ENCODE measurements at regions not wholly inside any gene's neighbourhood (a gene's known extent, or its start where the extent isn't known, plus 50 kb on each side); places are given as distances from the start of the nearest gene placed in this dataset.
A peak's percentile ranks its signal among the peaks of the same experiment; 100 is the strongest.

DNA sequence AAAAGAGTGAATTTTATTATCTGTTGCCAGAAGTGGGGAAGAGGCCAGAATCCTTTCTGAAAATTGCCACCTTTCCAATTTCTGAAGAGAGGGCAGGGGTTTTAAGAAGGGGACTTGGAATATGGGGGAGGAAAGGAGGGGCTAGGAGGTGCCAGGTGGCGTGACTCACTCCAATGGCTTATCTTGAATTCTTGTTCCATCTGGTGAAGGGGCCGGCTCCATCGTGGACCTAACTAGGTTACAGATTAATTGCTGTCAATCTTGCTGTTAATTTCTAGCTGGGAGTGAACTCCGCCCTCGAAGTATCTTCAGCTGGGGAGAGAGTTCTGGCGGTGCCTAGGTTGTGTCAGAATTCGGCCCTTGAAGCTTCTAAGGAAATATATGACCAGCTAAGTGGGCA is 138.7 kb downstream of the YTHDC2 start:
- no peak for DNase-seq (ENCODE audit: low read depth in 1 of 2, low spot score in 2 of 2)
- Histone ChIP-seq H3K36me3 (no peaks in the 10 kb centered on the region), H3K9me3 (replicated peaks) (no peaks in the 10 kb centered on the region), H3K27me3 (replicated peaks) (no peaks in the 10 kb centered on the region), H3K27ac (no peak overlapping the region), H3K4me1 (replicated peaks) (no peaks in the 10 kb centered on the region), H3K4me3 (no peak overlapping the region)

- Histone ChIP-seq H3K4me3 (no peak overlapping the region), H3K9me3 (replicated peaks) (no peaks in the 10 kb centered on the region)
Measured at GRCh38 chr5:113654828-113655227, 141.3 kb downstream of the YTHDC2 start.

DNA sequence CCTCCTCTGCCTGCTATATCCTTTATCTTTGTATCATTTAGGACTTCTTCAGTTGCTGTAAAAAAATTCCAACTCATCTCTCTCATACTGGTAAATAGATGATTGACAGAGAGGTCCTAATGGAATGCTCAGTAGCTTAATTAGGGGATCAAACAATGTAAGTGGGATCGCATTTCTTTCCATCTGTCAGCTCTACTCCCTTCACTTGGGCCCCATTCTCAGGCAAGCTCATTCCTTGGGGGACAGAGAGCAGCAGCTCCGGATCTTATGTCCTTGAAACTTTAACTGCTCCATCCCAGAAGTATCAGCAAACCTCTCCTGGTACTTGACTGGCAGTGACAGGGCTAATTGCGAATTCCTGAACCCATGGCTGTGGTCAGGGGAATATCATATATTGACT is 146.7 kb downstream of the YTHDC2 start:
- DNase-seq (ENCODE audit: low read depth in 1 of 2, low spot score in 2 of 2), result no peak
- Histone ChIP-seq H3K4me1 (replicated peaks) (no peaks in the 10 kb centered on the region), H3K36me3 (no peaks in the 10 kb centered on the region), H3K9me3 (replicated peaks) (no peaks in the 10 kb centered on the region), H3K27me3 (replicated peaks) (no peaks in the 10 kb centered on the region), H3K4me3 (no peak overlapping the region), H3K27ac (no peak overlapping the region)

More at GRCh38 chr5:113654828-113655227, 141.3 kb downstream of the YTHDC2 start:
- DNase-seq (ENCODE audit: low read depth in 1 of 2, low spot score in 2 of 2), result no peak
- no peaks in the 10 kb centered on the region for H3K27me3 ChIP-seq (replicated peaks)
- no peaks in the 10 kb centered on the region for H3K4me1 ChIP-seq (replicated peaks)
- H3K27ac ChIP-seq, result no peak overlapping the region
- no peaks in the 10 kb centered on the region for H3K36me3 ChIP-seq

- H3K27me3 ChIP-seq (replicated peaks), result no peaks in the 10 kb centered on the region
Measured at GRCh38 chr5:113660706-113661250, 147.3 kb downstream of the YTHDC2 start.

DNA sequence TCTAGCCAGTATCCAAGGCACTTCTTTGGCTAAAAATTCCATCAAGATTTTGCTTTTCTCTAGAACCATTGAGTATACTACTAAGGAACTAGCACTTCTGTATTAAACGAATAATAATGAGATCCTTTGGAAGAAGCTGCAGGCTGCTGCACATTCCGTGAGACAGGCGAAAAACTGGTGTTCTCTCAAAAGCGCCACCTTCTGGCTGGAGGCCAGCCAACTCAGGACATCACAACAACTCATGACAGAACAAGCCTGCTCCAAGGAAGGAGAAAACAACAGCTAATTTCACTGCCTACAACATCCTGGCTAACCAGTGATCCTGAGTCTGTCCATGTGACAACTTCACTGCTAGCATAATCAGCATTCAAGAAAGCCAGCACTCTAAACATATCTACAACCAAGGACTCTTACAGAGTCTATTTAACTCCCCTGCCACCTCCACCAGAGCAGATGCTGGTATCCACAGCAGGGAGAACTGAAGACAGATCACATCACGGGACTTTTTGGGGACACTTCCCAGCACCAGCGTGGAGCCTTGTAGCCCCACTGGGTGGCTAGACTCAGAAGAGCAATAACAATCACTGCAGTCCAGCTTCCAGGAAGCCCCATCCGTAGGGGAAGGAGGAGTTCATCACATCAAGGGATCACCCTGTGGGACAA is 150.5 kb downstream of the YTHDC2 start:
- Histone ChIP-seq H3K27me3 (replicated peaks) (no peaks in the 10 kb centered on the region), H3K27ac (no peak overlapping the region), H3K4me3 (no peak overlapping the region), H3K4me1 (replicated peaks) (no peaks in the 10 kb centered on the region), H3K9me3 (replicated peaks) (no peaks in the 10 kb centered on the region), H3K36me3 (no peaks in the 10 kb centered on the region)
- peak; percentile 29 to 59 for DNase-seq (ENCODE audit: low read depth in 1 of 2, low spot score in 2 of 2)

More at GRCh38 chr5:113660706-113661250, 147.3 kb downstream of the YTHDC2 start:
- Histone ChIP-seq H3K36me3 (no peaks in the 10 kb centered on the region), H3K27ac (no peak overlapping the region), H3K9me3 (replicated peaks) (no peaks in the 10 kb centered on the region), H3K4me1 (replicated peaks) (no peaks in the 10 kb centered on the region), H3K4me3 (no peak overlapping the region)
- DNase-seq (ENCODE audit: low read depth in 1 of 2, low spot score in 2 of 2), result no peak

DNA sequence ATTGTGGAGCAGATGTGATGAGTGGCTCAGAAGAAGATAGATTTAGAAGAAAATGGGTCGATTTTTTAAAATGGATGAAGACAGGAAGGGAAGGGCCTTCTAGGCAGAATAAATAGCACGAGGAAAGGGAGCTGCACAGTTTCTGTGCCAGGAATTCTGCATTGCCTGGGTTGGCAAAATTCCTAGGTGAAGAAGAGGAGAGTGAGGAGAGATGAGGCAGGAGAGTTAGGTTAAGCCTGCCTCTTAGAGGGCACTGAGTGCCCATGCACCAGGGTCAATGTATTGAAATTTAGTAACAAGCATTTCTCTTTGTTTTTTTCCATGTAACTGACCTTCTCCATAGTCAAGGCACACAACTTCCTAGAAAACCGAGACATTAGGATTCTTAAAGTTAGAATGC is 159.5 kb downstream of the YTHDC2 start:
- Histone ChIP-seq H3K4me3 (no peak overlapping the region), H3K27ac (no peak overlapping the region), H3K36me3 (no peaks in the 10 kb centered on the region), H3K4me1 (replicated peaks) (no peaks in the 10 kb centered on the region), H3K9me3 (replicated peaks) (no peaks in the 10 kb centered on the region; the same call in 1 of the 2 replicates), H3K27me3 (replicated peaks) (no peaks in the 10 kb centered on the region)
- no peak for DNase-seq (ENCODE audit: low read depth in 1 of 2, low spot score in 2 of 2)

- Histone ChIP-seq H3K27me3 (replicated peaks) (no peaks in the 10 kb centered on the region), H3K4me3 (no peak overlapping the region), H3K4me1 (replicated peaks) (no peaks in the 10 kb centered on the region), H3K27ac (no peak overlapping the region), H3K9me3 (replicated peaks) (no peaks in the 10 kb centered on the region; the same call in 1 of the 2 replicates), H3K36me3 (no peaks in the 10 kb centered on the region)
- DNase-seq (ENCODE audit: low read depth in 1 of 2, low spot score in 2 of 2), result no peak
Measured at GRCh38 chr5:113675166-113675565, 161.7 kb downstream of the YTHDC2 start.

DNA sequence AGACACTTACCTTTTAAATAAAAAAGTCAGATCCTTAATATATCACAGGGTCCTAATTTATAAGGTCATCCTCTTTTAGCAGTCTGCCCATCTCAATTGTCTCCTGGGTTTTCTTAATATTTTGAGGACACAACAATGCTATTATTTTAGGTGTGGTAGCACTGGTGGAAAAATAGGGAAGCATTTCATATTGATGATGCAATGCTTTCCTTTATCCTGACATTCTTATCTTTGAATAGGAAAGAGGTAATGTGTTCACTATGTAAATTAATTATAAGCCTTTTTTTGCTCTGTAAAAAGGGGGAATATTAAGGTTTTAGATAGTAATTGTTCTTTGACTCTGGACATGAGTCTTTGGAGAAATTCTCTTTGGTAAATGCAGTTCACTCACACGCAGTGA is 164.7 kb downstream of the YTHDC2 start:
- Histone ChIP-seq H3K4me3 (no peak overlapping the region), H3K4me1 (replicated peaks) (no peaks in the 10 kb centered on the region), H3K36me3 (no peaks in the 10 kb centered on the region), H3K27ac (no peak overlapping the region), H3K27me3 (replicated peaks) (no peaks in the 10 kb centered on the region; the same call in 1 of the 2 replicates), H3K9me3 (replicated peaks) (no peaks in the 10 kb centered on the region; the same call in 1 of the 2 replicates)
- DNase-seq (ENCODE audit: low read depth in 1 of 2, low spot score in 2 of 2), result no peak

DNA sequence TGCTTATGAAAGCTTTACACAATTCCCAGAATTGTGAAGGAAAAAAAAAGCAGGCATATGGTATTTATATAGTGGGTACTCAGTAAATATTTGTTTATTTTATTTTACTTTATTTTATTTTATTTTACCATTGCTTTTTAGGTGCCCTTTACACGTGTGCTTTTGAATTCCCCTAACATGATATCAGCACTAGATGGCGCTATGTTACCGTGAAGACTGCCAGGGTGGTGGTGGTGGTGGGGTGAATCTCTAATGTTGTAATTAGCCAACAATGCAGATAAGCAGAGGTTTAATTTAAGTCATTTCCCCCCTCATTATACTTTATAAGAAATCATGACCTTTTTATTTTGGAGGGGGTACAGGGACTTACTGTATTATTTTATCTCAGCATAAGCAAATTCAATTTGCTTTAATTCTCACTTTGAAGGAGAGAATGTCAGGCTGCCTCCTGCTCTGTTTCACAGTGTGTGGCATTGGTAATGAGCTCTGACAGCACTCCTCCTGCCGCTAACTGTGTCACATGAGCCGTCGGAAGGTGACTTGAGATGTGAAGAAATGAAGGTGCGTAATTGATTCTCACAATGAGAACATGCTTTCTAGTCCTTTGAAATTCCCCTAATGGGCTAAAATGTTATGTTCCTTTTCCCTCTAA is 165.6 kb downstream of the YTHDC2 start:
- Histone ChIP-seq H3K36me3 (no peaks in the 10 kb centered on the region), H3K4me3 (no peak overlapping the region), H3K9me3 (replicated peaks) (no peaks in the 10 kb centered on the region), H3K27me3 (replicated peaks) (no peaks in the 10 kb centered on the region; the same call in 1 of the 2 replicates), H3K27ac (no peak overlapping the region), H3K4me1 (replicated peaks) (no peaks in the 10 kb centered on the region)
- peak in 1 of 2 experiments; percentile 30 for DNase-seq (ENCODE audit: low read depth in 1 of 2, low spot score in 2 of 2)

DNA sequence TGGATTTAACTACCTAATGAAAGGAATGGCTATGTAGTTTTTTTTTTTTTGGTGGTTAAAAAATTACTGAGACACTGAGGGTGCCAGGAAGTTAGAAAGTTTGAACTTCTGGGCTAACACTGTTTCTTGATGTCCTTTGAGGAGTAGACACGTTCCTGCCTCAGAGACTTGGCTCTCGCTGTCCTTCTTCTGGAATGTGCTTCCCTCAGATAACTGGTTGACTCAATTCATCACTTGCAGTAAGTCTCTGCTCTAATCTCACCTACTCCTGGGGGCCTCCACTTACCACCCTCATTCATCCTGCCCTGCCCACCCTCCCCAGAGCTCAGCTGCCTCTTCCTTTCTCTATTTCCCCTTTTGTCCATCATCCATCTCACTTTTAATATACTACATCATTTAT is 167.0 kb downstream of the YTHDC2 start:
- DNase-seq (ENCODE audit: low read depth in 1 of 2, low spot score in 2 of 2), result no peak
- no peaks in the 10 kb centered on the region; the same call in 1 of the 2 replicates for H3K27me3 ChIP-seq (replicated peaks)
- no peak overlapping the region for H3K4me3 ChIP-seq
- H3K4me1 ChIP-seq (replicated peaks), result no peaks in the 10 kb centered on the region
- H3K36me3 ChIP-seq, result no peaks in the 10 kb centered on the region
- H3K27ac ChIP-seq, result no peak overlapping the region
- H3K9me3 ChIP-seq (replicated peaks), result no peaks in the 10 kb centered on the region

DNA sequence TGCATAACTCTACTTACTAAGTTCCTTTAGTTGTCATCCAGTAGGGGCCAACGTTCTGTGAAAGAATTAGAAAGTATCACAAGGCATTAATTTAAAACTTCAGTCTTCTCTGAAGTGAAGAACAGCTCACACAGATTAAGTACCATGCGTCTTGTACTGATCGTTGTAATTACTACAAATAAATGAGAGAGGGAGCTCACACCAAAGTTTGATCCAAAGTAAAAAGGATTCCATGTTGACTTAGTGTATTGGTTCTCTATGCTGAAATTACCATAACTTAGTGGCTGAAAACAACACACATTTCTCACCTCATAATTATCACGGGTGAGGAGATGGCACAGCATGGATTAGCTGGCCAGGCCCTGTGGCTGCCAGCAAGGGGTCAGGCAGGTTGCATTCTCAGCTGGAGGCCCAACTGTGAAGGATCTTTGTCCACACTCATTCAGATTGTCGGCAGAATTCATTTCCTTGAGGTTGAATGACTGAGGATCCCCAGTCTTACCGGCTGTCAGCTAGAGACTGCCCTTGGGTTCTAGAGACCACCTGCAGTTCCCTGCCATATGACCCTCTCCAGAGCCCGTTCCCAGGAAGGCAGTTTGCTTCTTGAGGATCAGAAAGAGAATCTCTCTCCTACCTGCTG is 169.1 kb downstream of the YTHDC2 start:
- H3K27ac ChIP-seq, result no peak overlapping the region

DNA sequence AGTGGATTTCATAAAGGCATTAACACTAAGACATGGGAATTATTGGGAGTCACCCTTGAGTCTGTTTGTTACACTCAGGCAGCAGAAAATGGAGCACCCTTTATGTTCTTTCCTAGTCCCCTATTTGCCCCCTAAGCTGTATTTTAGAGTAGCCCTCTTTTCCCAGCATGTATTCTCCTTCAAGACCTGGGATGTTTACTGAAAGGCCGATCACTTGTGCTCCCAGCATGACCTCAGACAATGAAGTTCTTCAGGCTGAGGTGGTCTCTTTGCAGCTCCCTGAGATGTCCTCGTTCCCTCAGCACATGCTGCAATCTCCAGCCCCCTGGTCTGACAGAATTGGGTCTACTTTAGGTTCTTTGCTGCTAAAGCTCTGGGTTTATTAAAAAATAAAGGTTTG is 169.7 kb downstream of the YTHDC2 start:
- Histone ChIP-seq H3K4me1 (replicated peaks) (no peaks in the 10 kb centered on the region), H3K9me3 (replicated peaks) (no peaks in the 10 kb centered on the region), H3K27me3 (replicated peaks) (no peaks in the 10 kb centered on the region; the same call in 1 of the 2 replicates), H3K4me3 (no peak overlapping the region), H3K27ac (no peak overlapping the region), H3K36me3 (no peaks in the 10 kb centered on the region)
- no peak for DNase-seq (ENCODE audit: low read depth in 1 of 2, low spot score in 2 of 2)

More for the DNA sequence above, 169.1 kb downstream of the YTHDC2 start:
- DNase-seq (ENCODE audit: low read depth in 1 of 2, low spot score in 2 of 2), result no peak
- no peaks in the 10 kb centered on the region for H3K36me3 ChIP-seq
- no peaks in the 10 kb centered on the region for H3K4me1 ChIP-seq (replicated peaks)
- H3K4me3 ChIP-seq, result no peak overlapping the region
- H3K9me3 ChIP-seq (replicated peaks), result no peaks in the 10 kb centered on the region
- H3K27me3 ChIP-seq (replicated peaks), result no peaks in the 10 kb centered on the region; the same call in 1 of the 2 replicates

GRCh38 chr5:113686599-113686998 is 173.1 kb downstream of the YTHDC2 start:
- Histone ChIP-seq H3K27me3 (replicated peaks) (no peaks in the 10 kb centered on the region; the same call in 1 of the 2 replicates), H3K9me3 (replicated peaks) (no peaks in the 10 kb centered on the region), H3K36me3 (no peaks in the 10 kb centered on the region), H3K27ac (no peak overlapping the region), H3K4me1 (replicated peaks) (no peaks in the 10 kb centered on the region), H3K4me3 (no peak overlapping the region)
- no peak for DNase-seq (ENCODE audit: low read depth in 1 of 2, low spot score in 2 of 2)

GRCh38 chr5:113689647-113690046 is 176.2 kb downstream of the YTHDC2 start:
- Histone ChIP-seq H3K9me3 (replicated peaks) (no peaks in the 10 kb centered on the region), H3K27ac (no peak overlapping the region), H3K36me3 (no peaks in the 10 kb centered on the region), H3K4me3 (no peak overlapping the region), H3K4me1 (replicated peaks) (no peaks in the 10 kb centered on the region), H3K27me3 (replicated peaks) (peaks cover 21% of the 10 kb centered on the region)
- DNase-seq (ENCODE audit: low read depth in 1 of 2, low spot score in 2 of 2), result no peak
